ENCODE measurements at regions not wholly inside any gene's neighbourhood (a gene's known extent, or its start where the extent isn't known, plus 50 kb on each side); places are given as distances from the start of the nearest gene placed in this dataset.

- TF ChIP-seq CTCF (IDR thresholded peaks at IDR 0.05 in 8 of 11, conservative IDR thresholded peaks at IDR 0.05 in 3 of 11) (no peak), POLR2A (IDR thresholded peaks at IDR 0.05) (no peak), POLR2AphosphoS5 (IDR thresholded peaks at IDR 0.05) (no peak)
Observed at GRCh38 chr4:82260632-82261031, 113.2 kb downstream of the HNRNPD start.

All from spleen (tissue), 7 donors.